ENCODE measurements at regions not wholly inside any gene's neighbourhood (a gene's known extent, or its start where the extent isn't known, plus 50 kb on each side); places are given as distances from the start of the nearest gene placed in this dataset.
"Not testable (repeated sequence)": the region's sequence is repeated elsewhere in the genome, so short reads cannot be mapped to it uniquely, and the experiment has no call there.

DNA sequence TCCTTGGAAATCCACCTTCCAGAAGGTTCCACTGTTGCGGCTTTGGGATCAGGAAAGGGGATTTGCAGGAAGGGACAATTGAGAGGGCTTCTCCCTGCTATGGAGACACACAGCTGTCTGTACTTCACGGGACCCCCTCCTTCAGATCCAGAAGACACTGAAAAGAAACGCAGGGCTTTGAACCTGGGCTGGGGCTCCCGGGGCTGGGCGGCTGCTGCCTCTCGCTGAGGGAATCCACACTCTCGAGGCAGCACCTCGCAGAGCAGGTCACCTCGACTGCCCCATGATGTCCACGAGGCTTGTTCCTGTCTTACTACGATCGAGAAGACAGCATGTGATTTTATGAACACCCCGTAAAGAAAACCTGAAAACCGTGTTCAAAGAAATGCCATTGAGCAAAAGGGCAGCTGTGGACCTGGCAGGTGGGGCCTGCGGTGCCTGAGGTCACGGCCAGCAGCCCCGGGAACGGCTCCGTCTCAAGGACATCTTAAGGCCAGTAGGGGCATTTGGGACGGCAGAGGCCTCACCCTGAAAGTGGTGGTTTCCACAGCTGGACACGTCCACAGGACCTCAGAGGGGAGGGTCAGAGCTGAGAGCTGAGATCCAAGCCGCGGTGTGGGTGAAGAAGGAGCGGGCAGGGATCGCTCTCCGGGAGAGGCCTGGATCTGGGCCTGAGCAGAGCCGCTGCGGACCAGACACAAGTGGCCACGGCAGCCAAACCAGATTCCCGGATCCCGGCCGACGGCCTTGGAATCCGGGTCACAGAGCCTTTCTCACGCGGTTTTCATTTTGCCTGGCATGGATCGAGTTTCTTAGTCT, 165.7 kb downstream of the RTP5 start:
- ChIA-PET POLR2A (no interaction called here), CTCF (no interaction called here)
- Mint-ChIP-seq H3K4me3 (no peak overlapping the region), H3K27ac (no peak overlapping the region), H3K27me3 (ENCODE audit: low read depth) (peaks cover 9% of the 10 kb centered on the region), H3K4me1 (ENCODE audit: low read depth) (peaks cover 16% of the 10 kb centered on the region), H3K36me3 (ENCODE audit: low read depth) (no peaks in the 10 kb centered on the region), H3K9me3 (ENCODE audit: insufficient read depth) (no peaks in the 10 kb centered on the region)
- ATAC-seq: no peak
- no peak for DNase-seq

DNA sequence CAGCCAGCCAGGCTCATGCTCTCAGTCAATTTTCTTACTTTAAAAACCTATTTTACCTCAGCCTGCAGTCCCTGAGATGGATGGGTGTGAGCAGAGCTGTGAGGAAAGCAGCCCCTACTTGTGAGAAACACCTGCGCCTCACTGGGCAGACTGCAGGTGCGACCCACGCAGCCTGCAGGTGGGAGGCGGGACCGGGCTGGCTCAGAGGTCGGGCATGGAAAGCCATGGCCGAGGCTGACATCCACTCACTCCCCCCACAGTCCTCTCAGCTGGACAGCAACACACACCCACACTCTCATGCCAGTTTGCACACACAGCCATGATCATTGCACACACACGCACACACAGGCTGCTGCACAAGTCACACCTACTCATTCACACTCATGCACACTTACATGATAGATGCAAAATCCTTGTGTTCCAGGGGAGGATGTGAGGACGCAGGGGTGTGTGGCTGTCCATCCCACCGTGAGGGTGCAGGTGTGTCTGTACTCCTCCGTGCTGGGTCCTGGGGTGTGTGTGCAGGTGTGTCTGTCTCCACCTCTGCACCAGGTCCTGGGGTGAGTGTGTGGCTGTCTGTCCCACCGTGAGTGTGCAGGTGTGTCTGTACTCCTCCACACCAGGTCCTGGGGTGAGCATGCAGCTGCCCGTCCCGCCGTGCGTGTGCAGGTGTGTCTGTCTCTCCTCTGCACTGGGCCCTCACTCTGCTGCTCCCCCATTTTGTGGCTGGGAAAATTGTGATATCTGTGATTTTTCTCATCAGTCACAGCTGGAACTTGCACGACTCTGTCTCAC, 166.5 kb downstream of the RTP5 start:
- no peak overlapping the region for H3K27ac Mint-ChIP-seq
- no peaks in the 10 kb centered on the region for H3K36me3 Mint-ChIP-seq (ENCODE audit: low read depth)
- no peak for ATAC-seq
- H3K4me1 Mint-ChIP-seq (ENCODE audit: low read depth): peaks cover 13% of the 10 kb centered on the region
- H3K27me3 Mint-ChIP-seq (ENCODE audit: low read depth): peaks cover 7% of the 10 kb centered on the region
- no peak overlapping the region for H3K4me3 Mint-ChIP-seq
- no peak for DNase-seq
- CTCF ChIA-PET: no interaction called here
- POLR2A ChIA-PET: no interaction called here
- no peaks in the 10 kb centered on the region for H3K9me3 Mint-ChIP-seq (ENCODE audit: insufficient read depth)

DNA sequence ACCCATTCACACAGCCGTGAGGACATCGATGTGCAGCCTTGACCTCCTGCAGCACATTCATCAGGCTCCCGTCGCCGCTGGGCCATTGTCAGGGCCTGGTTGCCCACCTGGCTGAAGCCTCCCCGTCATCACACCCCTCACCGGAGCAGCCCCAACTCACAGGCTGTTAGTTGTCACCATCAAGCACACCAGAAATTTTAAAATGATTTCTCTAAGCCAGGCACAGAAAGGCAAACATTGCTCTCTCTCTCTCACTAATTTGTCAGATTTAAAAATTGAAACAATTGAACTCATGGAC, 167.1 kb downstream of the RTP5 start:
- Mint-ChIP-seq H3K4me3 (no peak overlapping the region), H3K9me3 (ENCODE audit: insufficient read depth) (no peaks in the 10 kb centered on the region), H3K36me3 (ENCODE audit: low read depth) (no peaks in the 10 kb centered on the region), H3K4me1 (ENCODE audit: low read depth) (peaks cover 8% of the 10 kb centered on the region), H3K27ac (no peak overlapping the region), H3K27me3 (ENCODE audit: low read depth) (peaks cover 7% of the 10 kb centered on the region)
- ChIA-PET POLR2A (no interaction called here), CTCF (no interaction called here)
- ATAC-seq (no peak), DNase-seq (no peak)

DNA sequence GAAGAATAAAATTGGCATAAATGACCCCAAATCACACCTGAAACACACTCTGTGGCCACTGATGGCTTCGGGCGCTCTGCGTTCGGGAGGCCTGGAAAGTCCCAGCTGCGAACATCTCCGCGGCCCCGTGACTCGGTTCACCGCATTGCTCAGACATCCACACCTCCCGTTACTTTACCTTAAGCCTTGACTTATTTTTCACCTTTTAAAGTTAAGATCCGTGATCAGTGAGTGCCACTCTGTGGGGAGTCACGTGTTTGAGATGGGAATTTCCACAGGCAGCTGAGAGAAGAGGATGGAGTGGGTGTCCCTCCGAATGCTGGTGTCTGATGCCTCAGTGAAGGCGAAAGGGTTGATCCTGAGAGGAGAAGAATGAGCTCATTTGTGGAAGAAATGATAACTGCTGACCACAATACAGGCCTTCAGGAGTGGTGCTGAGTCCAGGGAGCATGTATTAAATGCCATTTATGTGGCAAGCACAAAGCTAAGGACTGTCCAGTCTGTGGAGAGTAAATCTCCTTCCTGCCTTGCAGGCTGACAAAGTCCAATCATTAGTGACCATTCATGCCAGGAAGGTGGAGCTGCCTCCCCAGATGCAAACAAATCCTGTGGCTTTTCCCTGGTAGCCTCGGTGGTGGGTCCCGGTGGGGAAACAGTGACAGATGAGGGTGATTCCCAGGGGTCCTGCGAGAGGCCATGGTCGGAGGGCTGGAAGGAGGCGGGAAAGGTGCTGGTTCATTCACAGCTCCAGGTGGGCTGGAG, 168.8 kb downstream of the RTP5 start:
- H3K36me3 Mint-ChIP-seq (ENCODE audit: low read depth): no peaks in the 10 kb centered on the region
- H3K9me3 Mint-ChIP-seq (ENCODE audit: insufficient read depth): no peaks in the 10 kb centered on the region
- peaks cover 7% of the 10 kb centered on the region for H3K27me3 Mint-ChIP-seq (ENCODE audit: low read depth)
- no peaks in the 10 kb centered on the region for H3K4me1 Mint-ChIP-seq (ENCODE audit: low read depth)
- no peak for ATAC-seq
- ChIA-PET POLR2A (no interaction called here), CTCF (interaction anchor here (1.2 kb wide), 1 partner anchor 88 kb away, joined by 3 read pairs; no protein-coding TSS in a partner anchor)
- H3K4me3 Mint-ChIP-seq: no peak overlapping the region
- no peak for DNase-seq
- H3K27ac Mint-ChIP-seq: no peak overlapping the region

DNA sequence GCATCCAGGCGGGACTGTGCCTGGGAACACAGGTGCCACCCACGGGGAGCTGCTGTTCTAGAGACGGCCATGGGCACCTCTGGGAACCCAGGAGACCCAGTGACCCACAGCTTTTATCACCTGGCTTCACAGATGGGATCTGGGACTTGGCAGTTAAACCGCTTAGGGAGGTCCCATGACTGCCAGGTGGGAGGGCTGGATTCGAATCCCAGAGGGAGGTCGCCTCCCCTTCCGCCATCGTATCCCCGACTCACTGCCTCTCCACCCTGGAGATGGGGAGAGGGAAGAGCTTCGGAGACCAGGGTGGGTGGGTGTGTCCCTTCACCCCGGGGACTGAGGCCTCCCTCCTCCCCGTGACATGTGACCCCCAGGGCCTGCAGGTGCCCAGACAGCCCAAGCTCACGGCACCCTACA, 169.4 kb downstream of the RTP5 start:
- Mint-ChIP-seq H3K27ac (no peak overlapping the region), H3K4me3 (no peak overlapping the region), H3K27me3 (ENCODE audit: low read depth) (peaks cover 7% of the 10 kb centered on the region), H3K9me3 (ENCODE audit: insufficient read depth) (no peaks in the 10 kb centered on the region), H3K4me1 (ENCODE audit: low read depth) (no peaks in the 10 kb centered on the region), H3K36me3 (ENCODE audit: low read depth) (no peaks in the 10 kb centered on the region)
- ATAC-seq (no peak), DNase-seq (no peak)
- CTCF ChIA-PET: interaction anchor here (1.2 kb wide), 1 partner anchor 88 kb away, joined by 3 read pairs; no protein-coding TSS in a partner anchor
- POLR2A ChIA-PET: no interaction called here

DNA sequence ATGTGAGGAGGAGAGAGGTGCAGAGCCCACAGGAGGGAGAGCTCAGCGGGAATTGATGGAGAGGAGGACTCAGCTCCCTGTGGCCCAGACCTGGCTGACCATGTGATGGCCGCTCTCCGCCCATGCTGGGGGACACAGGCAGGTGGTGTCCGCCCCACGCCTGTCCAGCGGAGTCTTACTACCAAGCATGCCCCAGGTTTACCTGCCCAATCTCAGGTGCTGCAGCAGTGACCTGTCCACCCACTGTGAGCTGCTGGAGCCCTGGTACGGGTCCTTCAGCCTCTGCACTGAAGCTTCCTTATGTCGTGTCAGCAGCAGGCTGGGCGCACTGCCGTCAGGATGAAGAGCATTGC, 170.8 kb downstream of the RTP5 start:
- Mint-ChIP-seq H3K9me3 (ENCODE audit: insufficient read depth) (no peaks in the 10 kb centered on the region), H3K4me1 (ENCODE audit: low read depth) (no peaks in the 10 kb centered on the region), H3K36me3 (ENCODE audit: low read depth) (no peaks in the 10 kb centered on the region), H3K4me3 (no peak overlapping the region), H3K27me3 (ENCODE audit: low read depth) (peaks cover 8% of the 10 kb centered on the region), H3K27ac (no peak overlapping the region)
- POLR2A ChIA-PET: no interaction called here
- DNase-seq (no peak), ATAC-seq (no peak)
- CTCF ChIA-PET: no interaction called here

DNA sequence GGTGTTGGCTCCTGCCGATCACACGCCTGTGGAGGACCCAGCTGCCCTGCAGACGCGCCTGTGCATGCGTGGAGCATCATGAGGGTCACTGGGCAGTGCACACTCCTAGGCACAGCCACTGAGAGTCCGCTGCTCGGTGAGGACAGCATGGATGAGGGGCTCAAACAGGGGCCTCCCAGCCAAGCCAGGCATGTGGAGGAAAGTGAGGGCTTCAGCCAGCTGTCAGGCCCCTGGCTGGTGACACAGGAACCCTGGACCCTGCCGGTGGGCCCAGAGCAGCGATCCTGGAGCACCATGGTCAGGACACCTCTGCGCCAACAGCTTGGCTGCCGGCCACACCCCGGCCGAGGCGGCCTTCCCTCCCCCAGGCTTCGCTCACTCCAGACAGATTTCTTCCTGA, 171.2 kb downstream of the RTP5 start:
- no peaks in the 10 kb centered on the region for H3K36me3 Mint-ChIP-seq (ENCODE audit: low read depth)
- H3K9me3 Mint-ChIP-seq (ENCODE audit: insufficient read depth): no peaks in the 10 kb centered on the region
- peaks cover 8% of the 10 kb centered on the region for H3K27me3 Mint-ChIP-seq (ENCODE audit: low read depth)
- no peaks in the 10 kb centered on the region for H3K4me1 Mint-ChIP-seq (ENCODE audit: low read depth)
- DNase-seq (no peak), ATAC-seq (no peak)
- no peak overlapping the region for H3K4me3 Mint-ChIP-seq
- ChIA-PET CTCF (no interaction called here), POLR2A (no interaction called here)
- H3K27ac Mint-ChIP-seq: no peak overlapping the region

DNA sequence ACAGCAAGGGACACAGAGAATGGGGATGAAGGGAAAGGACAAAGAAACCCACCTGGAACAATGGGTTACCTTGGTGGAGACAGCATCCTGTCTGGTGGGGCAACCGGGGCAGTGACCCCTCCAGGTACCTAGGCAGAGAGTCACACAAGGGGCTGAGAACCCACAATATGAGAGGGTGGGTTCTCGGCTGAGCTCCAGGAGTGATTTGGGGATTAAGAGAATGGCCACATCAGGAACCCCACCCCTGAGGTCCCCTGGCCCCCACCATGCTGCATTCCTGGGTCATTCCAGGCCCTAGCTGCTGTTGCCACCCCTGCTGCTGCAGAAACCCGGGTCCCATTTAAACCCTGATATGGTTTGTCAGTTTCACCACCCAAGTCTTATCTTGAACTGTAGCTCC, 172.3 kb downstream of the RTP5 start:
- no peak for ATAC-seq
- ChIA-PET CTCF (no interaction called here), POLR2A (no interaction called here)
- peaks cover 9% of the 10 kb centered on the region for H3K27me3 Mint-ChIP-seq (ENCODE audit: low read depth)
- no peaks in the 10 kb centered on the region for H3K4me1 Mint-ChIP-seq (ENCODE audit: low read depth)
- DNase-seq: no peak
- H3K36me3 Mint-ChIP-seq (ENCODE audit: low read depth): no peaks in the 10 kb centered on the region
- no peak overlapping the region for H3K27ac Mint-ChIP-seq
- no peaks in the 10 kb centered on the region for H3K9me3 Mint-ChIP-seq (ENCODE audit: insufficient read depth)
- no peak overlapping the region for H3K4me3 Mint-ChIP-seq

DNA sequence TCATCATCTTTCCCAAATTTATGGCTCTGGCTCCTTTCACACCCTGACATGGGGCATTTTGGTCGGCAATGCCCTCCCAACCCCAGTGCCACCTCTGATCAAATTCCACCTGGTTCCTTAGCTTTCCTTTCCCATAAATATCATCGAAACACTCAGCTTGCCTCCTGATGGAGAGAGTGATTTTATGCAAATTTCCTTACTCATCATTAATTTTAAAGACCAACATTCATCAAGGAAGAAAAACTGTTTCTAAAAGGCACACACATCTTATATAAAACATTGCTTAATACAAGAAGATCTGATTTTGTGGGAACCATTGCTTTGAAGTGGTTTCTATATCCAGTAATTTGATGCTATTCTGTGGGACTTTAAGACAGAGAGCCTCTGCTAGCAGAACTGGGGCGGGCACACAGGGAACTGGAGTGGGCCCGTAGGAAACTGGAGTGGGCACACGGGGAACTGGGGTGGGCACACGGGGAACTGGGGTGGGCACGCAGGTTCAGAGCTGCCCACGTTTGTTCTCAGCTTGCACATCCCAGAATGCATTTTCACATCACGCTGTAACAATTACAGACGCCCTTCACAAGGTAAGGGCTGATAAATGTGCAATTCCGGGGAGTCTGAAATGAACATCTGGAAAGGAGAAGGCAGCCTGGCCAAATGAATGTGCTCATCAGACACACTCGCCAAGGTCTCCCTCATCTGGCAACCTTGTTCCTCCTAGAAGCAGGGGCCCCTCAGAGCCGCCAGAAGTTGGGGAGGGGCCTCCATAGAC, 174.2 kb downstream of the RTP5 start:
- no peaks in the 10 kb centered on the region for H3K4me1 Mint-ChIP-seq (ENCODE audit: low read depth)
- H3K9me3 Mint-ChIP-seq (ENCODE audit: insufficient read depth): no peaks in the 10 kb centered on the region
- no peak overlapping the region for H3K27ac Mint-ChIP-seq
- no peak overlapping the region for H3K4me3 Mint-ChIP-seq
- H3K27me3 Mint-ChIP-seq (ENCODE audit: low read depth): peaks cover 16% of the 10 kb centered on the region
- POLR2A ChIA-PET: no interaction called here
- H3K36me3 Mint-ChIP-seq (ENCODE audit: low read depth): peaks cover 3% of the 10 kb centered on the region
- ATAC-seq: no peak
- DNase-seq: no peak
- CTCF ChIA-PET: no interaction called here

DNA sequence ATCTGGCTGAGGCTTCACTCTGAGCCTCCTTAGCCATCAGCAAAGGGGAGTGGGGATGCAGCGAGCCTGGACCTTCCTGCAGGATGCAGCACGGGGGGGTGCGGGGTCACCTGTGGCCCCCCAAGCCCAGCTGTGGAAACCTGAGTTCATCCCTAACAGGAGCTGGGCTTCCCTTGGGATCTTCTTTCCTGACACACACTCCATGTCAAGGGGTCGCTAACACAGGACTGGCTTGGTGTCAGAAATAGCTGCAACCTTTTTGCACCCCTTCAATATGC, 174.7 kb downstream of the RTP5 start:
- H3K36me3 Mint-ChIP-seq (ENCODE audit: low read depth): peaks cover 3% of the 10 kb centered on the region
- ATAC-seq (no peak), DNase-seq (no peak)
- no peaks in the 10 kb centered on the region for H3K4me1 Mint-ChIP-seq (ENCODE audit: low read depth)
- no peak overlapping the region for H3K27ac Mint-ChIP-seq
- no peak overlapping the region for H3K4me3 Mint-ChIP-seq
- peaks cover 18% of the 10 kb centered on the region for H3K27me3 Mint-ChIP-seq (ENCODE audit: low read depth)
- ChIA-PET CTCF (no interaction called here), POLR2A (no interaction called here)
- no peaks in the 10 kb centered on the region for H3K9me3 Mint-ChIP-seq (ENCODE audit: insufficient read depth)

DNA sequence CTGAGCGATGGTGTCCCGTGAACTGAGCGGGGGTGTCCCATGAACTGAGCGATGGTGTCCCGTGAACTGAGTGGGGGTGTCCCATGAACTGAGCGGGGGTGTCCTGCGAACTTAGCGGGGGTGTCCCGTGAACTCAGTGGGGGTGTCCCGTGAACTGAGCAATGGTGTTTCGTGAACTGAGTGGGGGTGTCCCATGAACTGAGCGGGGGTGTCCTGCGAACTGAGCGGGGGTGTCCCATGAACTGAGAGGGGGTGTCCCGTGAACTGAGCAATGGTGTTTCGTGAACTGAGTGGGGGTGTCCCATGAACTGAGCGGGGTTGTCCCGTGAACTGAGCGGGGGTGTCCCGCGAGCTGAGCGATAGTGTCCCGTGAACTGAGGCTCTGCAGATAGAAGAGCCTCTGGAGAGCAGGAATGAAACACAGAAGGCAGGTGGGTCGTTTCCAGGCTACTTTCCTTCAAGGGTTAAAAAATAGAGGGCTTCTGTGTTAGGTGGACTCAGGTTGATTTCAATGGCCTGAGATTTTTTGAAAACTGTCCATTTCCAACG, 176.1 kb downstream of the RTP5 start:
- H3K36me3 Mint-ChIP-seq (ENCODE audit: low read depth); H3K4me3 Mint-ChIP-seq; H3K27ac Mint-ChIP-seq; POLR2A ChIA-PET; DNase-seq; ATAC-seq; H3K9me3 Mint-ChIP-seq (ENCODE audit: insufficient read depth); CTCF ChIA-PET; H3K4me1 Mint-ChIP-seq (ENCODE audit: low read depth): not testable (repeated sequence)
- H3K27me3 Mint-ChIP-seq (ENCODE audit: low read depth): peaks cover 22% of the 10 kb centered on the region
